Epidermal melanocyte (primary cell): ENCODE measurements at regions not wholly inside any gene's neighbourhood (a gene's known extent, or its start where the extent isn't known, plus 50 kb on each side); places are given as distances from the start of the nearest gene placed in this dataset.
"Not testable (repeated sequence)": the region's sequence is repeated elsewhere in the genome, so short reads cannot be mapped to it uniquely, and the experiment has no call there.

Experiments used
- DNase-seq: peaks from one replicate; pipeline ENCODE4 v3.0.0; 2011; ENCODE audit warnings: low spot score; ENCODE audit not compliant: insufficient read length

DNA sequence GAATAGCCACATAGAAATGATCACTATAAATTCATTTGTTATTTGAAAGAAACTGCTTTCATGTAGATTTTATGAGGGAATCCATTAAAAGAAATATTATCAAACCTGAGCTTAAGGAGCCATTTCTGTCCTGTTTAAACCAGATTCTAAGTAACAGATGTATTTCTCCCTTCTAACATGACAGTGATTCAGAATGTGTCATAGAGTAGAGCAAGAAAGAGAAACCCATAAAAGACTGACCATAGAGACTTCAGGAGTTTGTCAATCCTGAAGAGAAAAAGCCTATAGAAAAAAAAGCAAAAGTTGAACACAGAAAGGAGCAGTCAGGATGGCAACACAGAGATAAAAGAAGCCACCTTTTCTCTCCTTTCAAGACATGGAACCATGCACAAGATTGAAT, 390.6 kb downstream of the PRIM2 start:
- DNase-seq: not testable (repeated sequence)

DNA sequence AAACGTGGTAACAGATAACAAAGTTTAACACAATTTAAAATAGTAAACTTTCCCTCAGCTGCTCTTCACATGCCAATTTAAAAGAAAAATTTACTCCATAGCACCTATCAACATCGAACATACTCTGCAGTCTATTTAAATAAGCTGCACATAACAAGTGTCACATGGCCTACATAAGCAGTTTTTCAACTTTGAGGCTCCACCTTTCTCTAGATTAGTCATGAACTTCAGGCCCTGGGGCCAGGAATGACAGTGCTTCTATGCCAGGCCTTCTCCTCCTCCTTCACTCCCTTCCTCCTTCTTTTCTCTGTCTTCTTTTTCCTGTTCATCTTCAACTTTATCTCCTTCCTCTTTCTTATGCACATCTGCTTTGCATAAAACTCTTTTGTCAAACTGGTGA, 405.1 kb downstream of the PRIM2 start:
- not testable (repeated sequence) for DNase-seq

DNA sequence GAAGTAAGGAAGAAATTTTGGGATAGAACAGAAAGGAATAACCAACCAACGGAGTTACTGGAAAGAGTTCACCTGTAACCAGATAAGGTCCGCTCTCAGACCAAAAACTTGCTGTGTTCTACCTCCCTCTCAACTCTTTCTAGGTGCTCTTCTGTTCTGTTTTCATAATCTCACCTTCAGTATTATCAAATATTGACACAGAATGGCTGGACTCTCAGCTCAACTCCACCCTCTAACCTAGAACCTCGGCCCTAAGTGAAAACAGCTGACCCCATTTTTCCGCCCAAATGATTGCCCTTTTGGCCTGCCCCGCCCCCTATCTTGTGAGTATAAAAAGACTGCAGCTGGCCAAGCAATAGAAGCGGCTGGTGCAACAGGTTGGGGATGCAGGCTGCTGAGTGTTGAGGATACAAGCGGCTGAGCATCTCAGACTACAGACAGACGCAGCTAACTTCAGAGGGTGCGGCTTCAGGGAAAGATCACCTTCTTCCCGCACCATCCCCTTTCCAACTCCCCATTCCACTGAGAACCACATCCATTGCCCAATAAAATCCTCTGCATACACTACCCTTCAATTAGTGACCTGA, 406.5 kb downstream of the PRIM2 start:
- DNase-seq: not testable (repeated sequence)

DNA sequence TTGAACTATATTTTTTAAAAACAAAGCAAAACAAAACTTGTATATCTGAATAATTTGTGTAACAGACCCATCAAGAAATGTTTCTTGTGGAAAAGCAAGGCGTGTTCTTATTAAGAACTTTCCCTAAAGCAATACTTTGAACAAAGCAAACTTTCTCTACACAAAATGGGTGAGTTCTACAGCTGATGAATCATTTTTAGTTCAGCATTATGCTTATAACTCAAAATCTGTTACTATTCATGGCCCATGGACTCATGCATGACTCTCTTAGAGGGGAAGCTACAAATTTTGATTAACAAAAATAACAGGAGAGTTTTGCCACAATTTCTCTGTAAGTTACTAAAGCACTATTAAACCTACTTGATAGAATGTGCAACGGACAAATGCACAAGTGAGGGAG, 412.0 kb downstream of the PRIM2 start:
- DNase-seq: not testable (repeated sequence)

DNA sequence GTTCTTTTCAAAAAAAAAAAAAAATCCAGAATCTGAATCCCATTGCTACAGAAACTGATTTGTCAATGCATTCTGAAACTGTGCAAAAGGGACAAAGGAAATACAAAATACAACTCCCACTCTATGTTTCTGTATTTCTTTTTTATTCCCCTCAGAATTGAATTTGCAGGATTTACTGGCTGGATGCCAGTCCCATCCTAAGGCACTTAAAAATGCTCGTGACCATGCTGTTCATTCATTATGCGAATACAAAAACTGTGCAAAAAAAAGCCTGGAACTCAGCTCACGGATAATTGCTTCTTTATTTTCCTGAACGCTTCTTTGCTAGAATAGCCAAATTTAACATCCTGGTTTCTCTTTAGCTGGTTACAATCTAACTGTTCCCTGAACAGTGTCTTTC, 413.3 kb downstream of the PRIM2 start:
- not testable (repeated sequence) for DNase-seq

DNA sequence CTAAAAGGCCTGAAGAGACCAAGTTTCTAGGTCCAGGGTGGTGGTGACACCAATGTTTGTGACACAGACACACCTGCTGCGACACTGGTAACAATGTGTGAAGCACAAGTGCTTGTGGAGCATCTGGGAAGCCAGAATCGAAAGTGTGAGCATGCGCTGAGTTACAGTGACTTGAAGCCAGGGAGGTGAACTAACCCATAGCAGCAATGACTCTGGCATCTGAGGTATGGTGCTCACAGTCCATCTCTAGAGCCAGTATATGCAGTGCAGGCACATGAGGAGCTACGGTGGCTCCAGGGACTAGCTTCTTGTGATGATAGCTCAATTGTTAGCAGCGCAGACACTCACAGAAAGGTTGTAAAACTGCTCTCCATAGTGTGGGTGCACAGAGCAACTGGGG, 430.3 kb downstream of the PRIM2 start:
- DNase-seq: not testable (repeated sequence)

DNA sequence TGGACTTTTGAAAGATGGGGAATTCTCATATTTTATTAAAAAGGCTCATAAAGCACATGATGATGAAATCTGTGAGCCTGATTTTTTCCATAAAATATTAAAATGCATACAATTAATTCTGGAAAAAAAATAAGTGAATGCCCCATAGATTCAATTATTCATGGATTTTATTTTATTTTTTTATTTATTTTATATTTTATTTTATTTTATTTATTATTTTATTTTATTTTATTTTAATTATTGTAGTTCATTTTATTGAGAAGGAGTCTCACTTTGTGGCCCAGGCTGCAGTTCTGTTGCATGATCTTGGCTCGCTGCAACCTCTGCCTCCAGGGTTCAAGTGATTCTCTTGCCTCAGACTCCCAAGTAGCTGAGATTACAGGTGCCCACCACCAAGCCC, 442.4 kb downstream of the PRIM2 start:
- not testable (repeated sequence) for DNase-seq

DNA sequence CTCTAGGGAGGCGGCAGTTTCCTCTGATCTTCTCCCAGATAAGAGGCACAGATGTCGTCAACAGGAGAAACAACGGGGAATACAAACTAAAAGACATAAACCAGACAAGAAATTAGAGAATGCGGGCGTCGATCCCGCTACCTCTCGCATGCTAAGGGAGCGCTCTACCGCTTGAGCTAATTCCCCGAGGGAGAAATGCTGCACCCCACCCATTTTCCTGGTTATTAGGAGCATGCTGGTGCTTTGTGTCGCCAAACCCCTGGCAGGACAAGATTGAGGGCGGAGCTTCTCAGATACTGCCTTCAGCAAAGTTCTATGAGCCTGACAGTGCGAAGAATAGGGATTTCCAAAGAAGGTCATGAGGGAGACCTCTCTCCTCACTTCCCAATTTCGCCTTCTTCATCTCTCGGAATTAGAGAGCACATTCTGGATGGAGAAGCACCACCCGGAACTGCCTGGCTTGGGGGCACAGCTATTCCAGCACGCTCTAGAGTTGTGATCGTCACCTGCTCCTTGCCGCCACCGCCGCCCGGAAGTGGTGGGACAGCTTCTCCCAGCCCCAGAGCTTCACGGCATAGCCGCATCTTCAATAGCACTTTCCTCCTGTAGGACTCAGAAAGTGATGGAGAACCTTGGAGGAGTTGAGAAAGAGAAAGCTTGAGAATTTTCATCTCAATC, 475.4 kb downstream of the PRIM2 start:
- DNase-seq: not testable (repeated sequence)

DNA sequence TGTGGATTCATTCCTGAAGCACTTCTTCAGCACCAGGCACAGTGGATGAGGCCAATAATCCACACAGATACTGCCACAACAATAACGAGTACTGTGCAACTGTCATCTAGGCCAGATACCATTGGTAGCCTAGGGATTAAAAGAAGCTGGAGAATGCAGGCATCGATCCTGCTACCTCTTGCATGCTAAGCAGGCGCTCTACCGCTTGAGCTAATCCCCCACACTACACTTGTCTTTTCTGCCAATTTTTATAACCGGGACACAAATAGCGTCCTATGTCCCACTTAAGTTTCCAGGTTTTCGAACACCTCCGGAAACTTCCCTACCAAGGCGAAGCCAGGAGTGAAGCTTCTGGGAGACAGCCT, 475.9 kb downstream of the PRIM2 start:
- not testable (repeated sequence) for DNase-seq

DNA sequence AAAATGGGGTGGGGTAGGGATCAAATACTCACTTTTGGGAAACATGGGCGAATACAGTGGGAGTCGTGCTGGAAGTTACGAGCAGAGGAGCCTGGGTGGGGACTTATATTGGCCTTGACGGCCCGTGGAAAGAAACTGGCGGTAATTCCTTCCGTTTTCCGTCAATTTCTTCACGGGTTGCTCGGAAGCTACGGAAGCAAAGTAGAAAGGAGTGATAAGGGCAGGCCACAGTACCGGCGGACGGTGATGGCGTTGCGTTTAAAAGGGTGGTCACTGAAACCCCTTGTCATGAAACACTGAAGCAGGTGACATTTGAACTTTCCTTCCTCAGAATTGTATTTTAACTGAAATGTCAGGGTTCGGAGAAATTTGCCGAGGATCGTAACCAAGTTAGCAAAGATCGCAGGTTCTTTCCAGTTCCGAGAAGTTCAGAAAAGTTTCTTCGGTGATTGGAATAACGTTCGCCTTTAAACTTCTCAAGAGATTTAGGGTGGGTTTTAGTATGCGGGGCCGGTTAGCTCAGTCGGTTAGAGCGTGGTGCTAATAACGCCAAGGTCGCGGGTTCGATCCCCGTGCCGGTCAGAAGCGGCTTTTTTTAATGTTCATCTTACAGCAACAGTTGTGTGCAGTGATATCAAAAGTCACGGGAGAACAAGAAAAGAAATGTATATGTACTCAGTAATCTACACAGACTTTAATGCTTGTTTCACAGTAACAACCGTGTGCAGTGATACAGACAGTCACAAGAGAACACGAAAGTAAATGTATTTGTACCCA, 482.5 kb downstream of the PRIM2 start:
- not testable (repeated sequence) for DNase-seq

DNA sequence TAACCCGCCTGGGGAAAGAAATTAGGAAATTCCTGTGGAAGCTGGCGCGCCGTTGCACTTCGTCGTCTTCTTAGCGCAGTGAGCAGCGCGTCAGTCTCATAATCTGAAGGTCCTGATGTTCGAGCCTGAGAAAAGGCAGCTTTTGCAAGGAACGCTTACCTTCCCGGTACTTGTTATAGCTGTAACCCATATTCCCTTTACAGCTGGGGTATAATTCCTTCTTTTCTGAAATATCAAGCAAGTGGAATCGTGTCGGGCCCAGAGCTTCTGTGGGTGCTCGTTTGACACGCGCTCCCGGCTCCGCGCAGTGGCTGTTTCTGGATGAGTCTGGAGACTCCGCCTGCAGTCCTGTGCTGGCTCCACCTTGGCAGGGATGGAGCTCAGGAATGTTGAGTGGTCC, 491.2 kb downstream of the PRIM2 start:
- DNase-seq: not testable (repeated sequence)

DNA sequence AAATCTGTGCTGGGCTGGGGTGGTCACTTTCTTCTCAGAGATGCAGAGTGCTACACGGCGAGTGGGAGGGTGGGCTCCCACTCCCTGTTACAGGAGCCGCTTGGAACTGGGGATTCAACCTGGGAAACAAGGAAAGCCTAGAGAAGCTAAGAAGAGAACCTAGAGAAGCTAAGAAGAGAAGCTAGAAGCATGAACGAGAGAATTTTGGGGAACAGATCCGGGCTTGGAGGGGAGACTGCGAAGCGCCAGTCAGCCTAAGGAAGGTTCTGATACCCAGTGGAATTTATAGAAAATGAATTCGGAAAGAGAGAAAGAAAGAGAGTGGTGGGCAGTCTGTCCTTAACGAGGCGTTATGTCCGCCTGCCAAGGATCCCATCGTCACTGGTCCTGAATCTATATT, 492.0 kb downstream of the PRIM2 start:
- DNase-seq: not testable (repeated sequence)

DNA sequence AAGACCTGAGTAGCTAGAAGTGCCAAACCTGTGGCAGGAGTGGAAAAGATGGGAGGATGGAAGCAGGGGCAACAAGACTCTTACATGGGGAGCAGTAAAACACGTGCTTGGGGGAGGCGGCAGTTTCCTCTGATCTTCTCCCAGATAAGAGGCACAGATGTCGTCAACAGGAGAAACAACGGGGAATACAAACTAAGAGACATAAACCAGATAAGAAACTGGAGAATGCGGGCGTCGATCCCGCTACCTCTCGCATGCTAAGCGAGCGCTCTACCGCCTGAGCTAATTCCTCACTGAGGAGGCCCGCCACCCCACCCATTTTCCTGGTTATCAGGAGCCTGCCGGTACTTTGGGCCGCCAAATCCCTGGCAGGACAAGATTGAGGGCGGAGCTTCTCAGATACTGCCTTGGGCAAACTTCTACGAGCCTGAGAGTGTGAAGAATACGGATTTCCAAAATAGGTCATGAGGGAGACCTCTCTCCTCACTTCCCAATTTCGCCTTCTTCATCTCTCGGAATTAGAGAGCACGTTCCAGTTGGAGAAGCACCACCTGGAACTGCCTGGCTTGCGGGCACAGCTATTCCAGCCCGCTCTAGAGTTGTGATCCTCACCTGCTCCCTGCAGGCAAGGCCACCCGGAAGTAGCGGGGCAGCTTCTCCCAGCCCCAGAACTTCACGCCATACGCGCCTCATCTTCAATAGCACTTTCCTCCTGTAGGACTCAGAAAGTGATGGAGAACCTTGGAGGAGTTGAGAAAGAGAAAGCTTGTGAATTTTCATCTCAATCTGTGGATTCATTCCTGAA, 496.0 kb downstream of the PRIM2 start:
- not testable (repeated sequence) for DNase-seq

DNA sequence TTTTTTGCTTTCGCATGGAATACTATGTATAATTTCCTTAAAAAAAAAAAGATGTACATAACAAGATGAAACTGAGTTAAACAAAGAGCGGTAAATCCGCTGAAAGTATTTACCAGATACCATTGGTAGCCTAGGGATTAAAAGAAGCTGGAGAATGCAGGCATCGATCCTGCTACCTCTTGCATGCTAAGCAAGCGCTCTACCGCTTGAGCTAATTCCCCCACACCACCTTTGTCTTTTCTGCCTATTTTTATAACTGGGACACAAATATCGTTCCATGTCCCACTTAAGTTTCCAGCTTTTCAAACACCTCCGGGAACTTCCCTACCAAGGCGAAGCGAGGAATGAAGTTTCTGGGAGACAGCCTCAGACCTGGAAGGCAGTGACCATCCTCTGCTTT, 498.4 kb downstream of the PRIM2 start:
- DNase-seq: not testable (repeated sequence)

DNA sequence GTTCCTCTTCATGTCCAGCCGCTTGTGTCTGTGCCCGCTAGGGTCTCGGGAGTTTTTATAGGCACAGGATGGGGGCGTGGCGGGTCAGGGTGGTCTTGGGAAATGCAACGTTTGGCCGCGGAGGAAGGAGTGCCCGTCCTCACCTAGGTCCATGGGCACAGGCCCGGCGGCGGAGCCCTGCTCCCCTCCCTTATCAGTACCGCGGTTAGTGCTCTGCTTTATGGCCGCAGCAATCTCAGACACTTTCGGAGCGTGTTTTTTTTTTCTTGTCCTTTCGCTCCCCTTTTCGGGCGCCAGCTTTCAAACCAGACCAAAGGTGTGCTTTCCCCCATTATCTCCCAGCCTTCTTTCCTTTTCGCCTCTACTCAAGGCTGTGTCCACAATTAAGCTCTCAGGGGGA, 503.9 kb downstream of the PRIM2 start:
- not testable (repeated sequence) for DNase-seq

DNA sequence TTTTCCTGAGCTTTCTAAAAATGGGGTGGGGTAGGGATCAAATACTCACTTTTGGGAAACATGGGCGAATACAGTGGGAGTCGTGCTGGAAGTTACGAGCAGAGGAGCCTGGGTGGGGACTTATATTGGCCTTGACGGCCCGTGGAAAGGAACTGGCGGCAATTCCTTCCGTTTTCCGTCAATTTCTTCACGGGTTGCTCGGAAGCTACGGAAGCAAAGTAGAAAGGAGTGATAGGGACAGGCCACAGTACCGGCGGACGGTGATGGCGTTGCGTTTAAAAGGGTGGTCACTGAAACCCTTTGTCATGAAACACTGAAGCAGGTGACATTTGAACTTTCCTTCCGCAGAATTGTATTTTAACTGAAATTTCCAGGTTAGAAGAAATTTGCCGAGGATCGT, 505.0 kb downstream of the PRIM2 start:
- DNase-seq: not testable (repeated sequence)

DNA sequence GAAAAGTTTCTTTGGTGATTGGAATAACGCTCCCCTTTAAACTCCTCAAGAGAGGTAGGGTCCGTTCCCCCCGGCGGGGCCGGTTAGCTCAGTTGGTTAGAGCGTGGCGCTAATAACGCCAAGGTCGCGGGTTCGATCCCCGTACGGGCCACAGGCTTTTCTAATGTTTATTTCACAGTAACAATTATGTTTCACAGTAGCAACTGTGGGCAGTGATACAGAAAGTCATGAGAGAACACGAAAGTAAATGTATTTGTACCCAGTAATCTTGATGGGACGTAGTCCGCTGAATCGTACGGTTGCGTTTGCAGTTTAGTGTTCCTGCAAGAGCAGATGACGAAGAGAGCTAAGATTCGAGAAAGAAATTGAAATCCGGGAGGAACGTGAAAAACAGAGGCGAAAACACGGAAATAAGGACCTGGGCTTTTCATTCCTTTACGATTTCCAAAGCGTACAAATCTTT, 505.5 kb downstream of the PRIM2 start:
- DNase-seq: no peak

DNA sequence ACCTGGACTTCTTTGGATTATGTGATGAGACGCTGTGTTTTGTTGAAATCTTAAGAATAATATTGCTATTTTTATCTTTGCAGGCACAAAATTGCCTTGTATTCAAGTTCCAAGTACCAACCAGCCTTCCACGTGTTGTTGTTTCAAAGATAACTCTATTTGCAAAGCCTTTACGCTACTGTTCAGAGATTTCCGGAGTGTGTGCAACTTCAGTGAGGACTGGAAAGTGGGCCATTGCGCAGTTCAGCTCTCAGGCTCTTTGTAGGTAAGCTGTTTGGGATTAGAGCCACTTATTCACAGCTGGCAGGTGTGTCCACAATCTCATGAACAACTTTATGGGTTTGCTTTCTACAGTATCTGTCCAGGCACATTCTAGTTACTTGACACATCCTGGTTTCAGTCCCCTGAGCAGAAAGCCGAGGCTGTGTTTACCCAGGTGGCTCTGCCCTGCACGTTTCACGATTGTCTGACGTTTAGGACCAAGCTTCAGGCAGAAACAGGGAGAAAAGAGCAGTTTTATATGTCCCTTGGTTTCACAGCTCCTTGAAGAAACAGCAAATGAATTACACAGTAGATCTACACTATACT, 520.3 kb downstream of the PRIM2 start:
- DNase-seq: not testable (repeated sequence)

DNA sequence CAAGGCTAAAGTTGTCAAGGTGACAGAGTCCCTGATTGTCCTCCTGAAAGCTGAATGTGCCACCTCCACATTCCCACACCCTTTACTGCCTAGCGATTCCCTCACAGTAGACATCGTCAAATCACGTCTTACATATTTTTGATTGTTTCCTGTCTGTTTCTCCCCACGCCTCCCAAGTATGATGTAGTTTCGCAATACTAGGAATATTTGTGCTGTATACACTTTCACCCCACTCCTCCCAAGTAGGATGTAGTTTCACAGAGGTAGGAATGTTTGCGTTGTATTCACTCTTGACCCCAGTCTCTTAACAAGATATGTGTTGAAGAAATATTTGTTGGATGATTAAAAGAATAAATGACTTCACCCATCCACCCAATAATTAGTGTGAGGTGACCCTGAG, 524.1 kb downstream of the PRIM2 start:
- DNase-seq: not testable (repeated sequence)

DNA sequence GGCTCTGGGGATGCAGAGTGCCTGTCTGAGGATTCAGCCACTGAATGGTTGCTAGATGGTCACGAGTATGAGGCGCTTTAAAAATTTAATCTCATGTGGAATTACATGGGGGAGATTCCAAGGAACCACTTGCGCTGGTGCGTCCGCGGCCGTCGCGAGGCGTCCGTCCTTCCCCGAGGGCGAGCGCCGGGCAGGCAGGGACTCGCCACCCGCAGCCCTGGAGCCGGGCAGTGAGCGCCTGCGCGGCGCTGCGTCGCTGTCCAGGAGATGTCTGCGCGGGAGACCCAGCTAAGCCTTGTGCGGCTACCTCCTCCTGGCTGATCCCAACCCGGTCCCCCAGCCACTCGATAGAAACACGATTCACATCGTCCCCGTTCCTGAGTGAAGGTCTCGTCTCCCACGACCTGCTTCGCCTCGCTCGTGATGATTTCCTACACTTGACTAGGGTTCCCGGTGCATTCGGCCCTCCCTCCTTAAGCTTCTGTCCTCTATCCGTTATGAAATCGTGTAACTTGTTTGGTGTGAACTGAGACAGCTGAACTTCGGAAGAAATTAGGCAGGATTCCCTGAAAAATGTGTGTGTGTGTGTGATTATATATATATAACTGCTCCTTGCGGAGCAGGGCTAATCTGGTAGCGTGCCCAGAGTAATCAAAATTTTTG, 536.4 kb downstream of the PRIM2 start:
- not testable (repeated sequence) for DNase-seq
